ENCODE measurements at regions not wholly inside any gene's neighbourhood (a gene's known extent, or its start where the extent isn't known, plus 50 kb on each side); places are given as distances from the start of the nearest gene placed in this dataset.

GRCh38 chr7:68485253-68485917 lies 1112.9 kb upstream of the AUTS2 start:
- DNase-seq (ENCODE audit: low read depth), result no peak

- DNase-seq (ENCODE audit: low read depth), result no peak
These were observed 1109.8 kb upstream of the AUTS2 start for GRCh38 chr7:68488341-68489060.

GRCh38 chr7:68491523-68492358 lies 1106.5 kb upstream of the AUTS2 start:
- no peak for DNase-seq (ENCODE audit: low read depth)

GRCh38 chr7:68492359-68492690 lies 1106.0 kb upstream of the AUTS2 start:
- DNase-seq (ENCODE audit: low read depth), result no peak

GRCh38 chr7:68503400-68503799 lies 1094.9 kb upstream of the AUTS2 start:
- DNase-seq (ENCODE audit: low read depth), result no peak

GRCh38 chr7:68504716-68505115 lies 1093.6 kb upstream of the AUTS2 start:
- DNase-seq (ENCODE audit: low read depth), result no peak

- DNase-seq (ENCODE audit: low read depth), result no peak
These were observed 1092.6 kb upstream of the AUTS2 start for GRCh38 chr7:68505721-68506120.

- no peak for DNase-seq (ENCODE audit: low read depth)
These were observed 1090.6 kb upstream of the AUTS2 start for GRCh38 chr7:68507668-68508067.

GRCh38 chr7:68509054-68509453 lies 1089.2 kb upstream of the AUTS2 start:
- no peak for DNase-seq (ENCODE audit: low read depth)

GRCh38 chr7:68509603-68510002 lies 1088.7 kb upstream of the AUTS2 start:
- DNase-seq (ENCODE audit: low read depth), result no peak

- no peak for DNase-seq (ENCODE audit: low read depth)
These were observed 1087.0 kb upstream of the AUTS2 start for GRCh38 chr7:68511281-68511680.

GRCh38 chr7:68512466-68512865 lies 1085.8 kb upstream of the AUTS2 start:
- DNase-seq (ENCODE audit: low read depth), result no peak

- DNase-seq (ENCODE audit: low read depth), result no peak
These were observed 1080.2 kb upstream of the AUTS2 start for GRCh38 chr7:68518060-68518459.

- no peak for DNase-seq (ENCODE audit: low read depth)
These were observed 1074.1 kb upstream of the AUTS2 start for GRCh38 chr7:68524126-68524525.

GRCh38 chr7:68529221-68529620 lies 1069.1 kb upstream of the AUTS2 start:
- no peak for DNase-seq (ENCODE audit: low read depth)

GRCh38 chr7:68535266-68535665 lies 1063.0 kb upstream of the AUTS2 start:
- DNase-seq (ENCODE audit: low read depth), result no peak

GRCh38 chr7:68537051-68537773 lies 1061.1 kb upstream of the AUTS2 start:
- no peak for DNase-seq (ENCODE audit: low read depth)

GRCh38 chr7:68537774-68538071 lies 1060.6 kb upstream of the AUTS2 start:
- no peak for DNase-seq (ENCODE audit: low read depth)

GRCh38 chr7:68542831-68543230 lies 1055.4 kb upstream of the AUTS2 start:
- DNase-seq (ENCODE audit: low read depth), result no peak

GRCh38 chr7:68544851-68545250 lies 1053.4 kb upstream of the AUTS2 start:
- no peak for DNase-seq (ENCODE audit: low read depth)

GRCh38 chr7:68547181-68547580 lies 1051.1 kb upstream of the AUTS2 start:
- DNase-seq (ENCODE audit: low read depth), result no peak

- DNase-seq (ENCODE audit: low read depth), result no peak
These were observed 1050.5 kb upstream of the AUTS2 start for GRCh38 chr7:68547799-68548198.

GRCh38 chr7:68550027-68550426 lies 1048.2 kb upstream of the AUTS2 start:
- no peak for DNase-seq (ENCODE audit: low read depth)

Data from stimulated activated CD8-positive, alpha-beta memory T cell treated with anti-CD3 and anti-CD28 coated beads, Interleukin-12 subunit alpha, Interleukin-12 subunit beta, amount 100 ng/mL, for 1 hour (primary cell).